Natural killer cell treated with Interleukin-12 subunit alpha and Interleukin-12 subunit beta and Interleukin-15 and Interleukin-18, amount 100 ng/mL, for 72 hours (primary cell): ENCODE measurements at regions not wholly inside any gene's neighbourhood (a gene's known extent, or its start where the extent isn't known, plus 50 kb on each side); places are given as distances from the start of the nearest gene placed in this dataset.

ENCODE experiments used
- ATAC-seq, 2 donors: fragments of 150-1000 bp; cut with Tn5 transposase in 1 of 2; sonication (Bioruptor Pico), chemical (Tn5 transposase) in 1 of 2; 2 replicates each; pipeline ENCODE4 v1.10.0; 2021
- DNase-seq: peaks from one replicate; pipeline ENCODE4 v3.0.0; 2022; ENCODE audit warnings: low spot score
- H3K27ac Mint-ChIP-seq, 2 donors: 1 replicate in 1 of 2; 2 replicates in 1 of 2; pipeline ENCODE4 v1.8.0; 2022; ENCODE audit warnings: mixed read lengths in 2 of 2, mild to moderate bottlenecking in 1 of 2, moderate library complexity in 1 of 2
- H3K27me3 Mint-ChIP-seq, 2 donors: 1 replicate in 1 of 2; 2 replicates in 1 of 2; pipeline ENCODE4 v1.8.0; 2022; ENCODE audit warnings: mixed read lengths in 2 of 2
- H3K36me3 Mint-ChIP-seq: one replicate; pipeline ENCODE4 v1.8.0; 2022; ENCODE audit warnings: mixed read lengths
- H3K4me1 Mint-ChIP-seq, 2 donors: 1 replicate in 1 of 2; 2 replicates in 1 of 2; pipeline ENCODE4 v1.8.0; 2022; ENCODE audit warnings: low read depth in 2 of 2, mixed read lengths in 2 of 2, mild to moderate bottlenecking in 1 of 2
- H3K4me3 Mint-ChIP-seq: one replicate; pipeline ENCODE4 v1.8.0; 2022; ENCODE audit warnings: mixed read lengths
- H3K9me3 Mint-ChIP-seq: 2 replicates; pipeline ENCODE4 v1.8.0; 2022; ENCODE audit warnings: mixed read lengths

DNA sequence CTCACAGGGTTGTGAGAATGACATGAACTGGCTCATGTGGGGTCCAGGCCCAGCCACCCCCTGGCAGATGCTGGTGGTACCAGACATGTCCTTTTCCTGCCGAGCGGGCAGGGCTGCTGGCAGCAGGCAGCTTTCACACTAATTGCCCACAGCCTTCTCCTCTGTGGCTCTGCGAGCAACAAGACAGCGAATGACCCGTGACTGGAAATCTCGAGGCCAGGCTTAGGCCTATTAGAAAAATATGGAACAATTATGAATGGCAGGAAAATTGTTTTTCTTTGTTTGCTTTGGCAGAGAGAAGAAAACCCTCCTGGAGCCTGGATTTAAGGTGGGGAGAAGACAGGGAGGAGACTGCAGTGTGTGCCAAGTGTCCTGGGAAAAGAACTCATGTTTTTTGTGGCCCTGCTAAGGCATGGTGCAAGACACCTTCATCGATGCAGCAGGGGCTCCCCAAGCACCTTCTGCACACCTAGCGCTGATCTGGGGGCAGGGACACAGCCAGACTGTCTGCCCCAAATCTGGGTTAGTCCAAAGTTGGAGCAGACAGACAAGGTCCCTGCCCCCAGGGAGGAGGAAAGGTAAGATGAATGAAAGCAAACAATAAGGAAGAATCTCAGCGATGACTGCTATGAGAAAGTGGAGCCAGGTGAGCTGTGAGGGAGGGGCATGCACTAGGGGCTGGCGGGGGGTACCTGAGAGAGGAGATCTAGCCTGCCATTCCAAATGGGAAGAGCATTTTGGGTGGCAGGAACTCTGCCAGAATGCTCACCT is 193.8 kb upstream of the TLE3 start:
- Mint-ChIP-seq H3K27me3 (peaks cover 61 to 67% of the 10 kb centered on the region in 2 donors), H3K4me1 (no peaks in the 10 kb centered on the region), H3K9me3 (no peaks in the 10 kb centered on the region), H3K36me3 (no peaks in the 10 kb centered on the region), H3K27ac (no peak overlapping the region), H3K4me3 (no peak overlapping the region)
- ATAC-seq: no peak
- no peak for DNase-seq

GRCh38 chr15:70290708-70291107 is 193.0 kb upstream of the TLE3 start:
- no peaks in the 10 kb centered on the region for H3K36me3 Mint-ChIP-seq
- H3K4me3 Mint-ChIP-seq: no peak overlapping the region
- H3K27me3 Mint-ChIP-seq: peaks cover 56 to 62% of the 10 kb centered on the region in 2 donors
- DNase-seq: no peak
- H3K9me3 Mint-ChIP-seq: no peaks in the 10 kb centered on the region
- no peaks in the 10 kb centered on the region for H3K4me1 Mint-ChIP-seq
- no peak for ATAC-seq
- no peak overlapping the region for H3K27ac Mint-ChIP-seq

DNA sequence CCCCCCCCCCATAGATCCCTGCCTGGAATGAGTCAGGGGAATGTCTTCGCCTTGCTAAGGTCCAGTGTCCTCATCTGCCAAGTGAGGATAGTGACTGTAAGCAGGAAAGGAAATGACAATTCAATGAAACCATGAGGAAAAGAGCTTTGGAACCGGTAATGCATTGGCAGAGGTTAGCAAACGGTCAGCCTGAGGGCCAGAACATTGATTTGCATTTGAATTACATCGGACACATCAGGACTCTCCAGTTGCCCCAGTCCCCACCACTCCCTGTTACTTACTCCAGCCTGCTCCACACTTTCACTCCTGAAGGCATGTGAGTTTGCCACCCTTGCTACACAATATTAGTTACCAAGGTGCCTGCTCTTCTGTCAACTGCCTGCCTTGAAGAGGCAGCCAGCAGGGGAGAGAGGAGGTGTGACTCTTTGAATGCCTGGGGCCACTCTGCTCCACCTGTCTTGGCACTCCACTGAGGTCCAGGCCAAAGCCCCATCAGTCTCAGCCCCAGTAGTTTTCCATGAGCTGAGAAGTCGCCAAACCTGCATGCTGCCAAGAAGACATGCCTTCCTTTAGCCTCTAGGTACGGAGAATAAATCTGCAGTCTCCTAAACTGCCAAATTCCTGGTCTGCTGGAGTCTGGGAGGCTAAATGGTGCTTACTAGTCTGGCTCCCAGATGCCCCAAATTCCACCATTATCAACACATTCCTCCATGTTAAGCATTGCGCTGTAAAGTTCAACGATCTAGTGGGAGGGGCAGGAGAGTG is 191.7 kb upstream of the TLE3 start:
- Mint-ChIP-seq H3K36me3 (no peaks in the 10 kb centered on the region), H3K9me3 (no peaks in the 10 kb centered on the region), H3K27ac (no peak overlapping the region), H3K27me3 (peaks cover 51 to 58% of the 10 kb centered on the region in 2 donors), H3K4me3 (no peak overlapping the region), H3K4me1 (peaks cover 0 to 3% of the 10 kb centered on the region in 2 donors)
- DNase-seq (no peak), ATAC-seq (no peak)

DNA sequence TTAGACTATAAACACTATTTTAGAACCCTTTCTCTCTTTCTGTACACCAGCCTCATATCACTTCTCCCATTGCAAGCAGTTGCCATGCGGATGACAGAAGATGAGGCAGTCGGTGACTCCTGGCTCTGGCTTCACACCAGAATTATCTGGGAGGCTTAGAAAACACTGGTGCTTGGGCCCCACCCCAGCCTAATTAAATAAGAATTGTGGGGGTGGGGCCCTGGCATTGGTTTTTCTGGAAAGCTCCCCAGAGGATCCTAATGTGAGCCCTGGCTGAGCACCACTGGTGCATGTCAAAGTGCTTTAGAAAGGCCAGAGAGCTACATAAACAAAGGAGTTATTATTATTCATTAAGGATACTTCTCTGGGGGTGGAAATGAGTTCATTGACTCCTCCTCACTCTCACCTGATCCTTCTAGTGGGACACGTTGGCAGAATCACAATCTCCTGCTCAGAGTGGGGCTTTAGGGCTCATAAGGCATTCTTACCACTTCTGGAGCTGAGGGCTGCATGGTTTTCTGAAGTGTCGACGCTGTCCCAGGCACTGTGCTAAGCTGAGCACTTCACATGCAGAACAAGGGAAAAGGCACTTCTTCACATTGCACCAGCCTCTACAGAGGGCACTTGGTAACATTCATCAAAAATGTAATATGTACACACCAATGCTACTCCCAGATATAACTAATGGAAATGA is 188.5 kb upstream of the TLE3 start:
- Mint-ChIP-seq H3K27me3 (peaks cover 48 to 50% of the 10 kb centered on the region in 2 donors), H3K36me3 (no peaks in the 10 kb centered on the region), H3K4me1 (peaks cover 0 to 3% of the 10 kb centered on the region in 2 donors), H3K27ac (no peak overlapping the region), H3K9me3 (no peaks in the 10 kb centered on the region), H3K4me3 (no peak overlapping the region)
- ATAC-seq: no peak
- DNase-seq: no peak

GRCh38 chr15:70284438-70285214 is 186.9 kb upstream of the TLE3 start:
- no peak for DNase-seq
- H3K4me1 Mint-ChIP-seq: peaks cover 0 to 3% of the 10 kb centered on the region in 2 donors
- H3K27me3 Mint-ChIP-seq: peaks cover 36 to 40% of the 10 kb centered on the region in 2 donors
- no peaks in the 10 kb centered on the region for H3K9me3 Mint-ChIP-seq
- H3K36me3 Mint-ChIP-seq: no peaks in the 10 kb centered on the region
- no peak overlapping the region for H3K27ac Mint-ChIP-seq
- ATAC-seq: no peak
- no peak overlapping the region for H3K4me3 Mint-ChIP-seq

- Mint-ChIP-seq H3K9me3 (no peaks in the 10 kb centered on the region), H3K4me3 (no peak overlapping the region), H3K36me3 (no peaks in the 10 kb centered on the region), H3K27ac (peak overlapping the region in 1 of 2 donors; percentile 8), H3K27me3 (peaks cover 33% of the 10 kb centered on the region in 2 donors), H3K4me1 (peaks cover 0 to 3% of the 10 kb centered on the region in 2 donors)
- DNase-seq: peak; percentile 34
- no peak for ATAC-seq
These were observed 185.8 kb upstream of the TLE3 start for GRCh38 chr15:70283511-70283910.

DNA sequence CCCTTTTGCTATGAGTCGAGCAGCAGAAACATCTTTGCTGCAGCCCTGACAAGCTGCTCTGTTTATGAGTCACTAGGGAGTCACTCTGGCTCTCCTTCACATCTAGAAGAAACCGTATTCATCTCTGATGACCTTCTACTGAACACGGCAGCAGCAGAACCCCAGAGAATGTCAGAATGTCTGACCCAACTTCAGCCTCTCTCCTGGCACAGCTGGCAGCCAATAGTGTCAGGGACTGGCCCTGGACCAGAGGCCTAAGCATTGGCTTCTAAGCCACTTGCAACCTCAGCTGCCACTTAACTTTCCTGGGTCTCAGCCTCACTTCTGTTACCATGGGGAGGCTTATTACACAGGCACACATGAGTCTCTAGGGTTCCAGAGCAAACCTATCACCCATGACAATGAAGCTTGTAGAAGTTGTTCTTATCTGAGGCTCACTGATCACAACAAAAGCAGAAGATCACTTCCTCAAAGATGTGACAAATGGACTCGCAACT is 184.1 kb upstream of the TLE3 start:
- Mint-ChIP-seq H3K4me1 (peaks cover 0 to 6% of the 10 kb centered on the region in 2 donors), H3K4me3 (no peak overlapping the region), H3K27me3 (peaks cover 34 to 40% of the 10 kb centered on the region in 2 donors), H3K27ac (no peak overlapping the region), H3K9me3 (no peaks in the 10 kb centered on the region), H3K36me3 (no peaks in the 10 kb centered on the region)
- peak in 1 of 2 donors; percentile 65 for ATAC-seq
- DNase-seq: peak; percentile 31

DNA sequence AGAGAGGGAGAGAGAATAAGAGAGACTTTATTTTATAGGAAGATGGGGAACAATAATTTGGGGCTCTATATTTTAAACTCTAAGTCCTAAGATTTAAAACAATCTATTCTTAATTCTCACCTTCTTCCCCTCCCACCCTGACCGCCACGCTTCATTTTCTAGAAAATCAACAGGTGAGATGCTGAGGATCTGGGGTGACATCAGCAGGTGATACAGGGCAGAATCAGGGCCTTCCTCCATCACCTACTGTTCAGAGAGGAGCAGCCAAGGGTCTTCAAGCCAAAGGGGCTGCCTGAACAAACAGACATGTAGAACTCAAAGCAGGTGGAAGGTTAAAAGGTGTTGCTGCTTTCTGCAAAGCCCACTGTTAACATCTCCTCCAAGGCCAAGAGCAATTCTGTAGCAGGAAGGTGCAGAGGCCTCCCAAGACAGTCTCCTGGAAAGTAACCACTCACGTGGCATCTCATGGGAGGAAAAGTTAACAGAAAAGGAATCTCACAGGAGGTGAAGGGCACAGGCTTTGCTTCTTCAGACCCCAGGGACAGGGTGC is 183.6 kb upstream of the TLE3 start:
- DNase-seq (peak; percentile 25), ATAC-seq (no peak)
- H3K36me3 Mint-ChIP-seq: no peaks in the 10 kb centered on the region
- no peak overlapping the region for H3K27ac Mint-ChIP-seq
- no peak overlapping the region for H3K4me3 Mint-ChIP-seq
- peaks cover 34 to 43% of the 10 kb centered on the region in 2 donors for H3K27me3 Mint-ChIP-seq
- H3K4me1 Mint-ChIP-seq: peaks cover 0 to 6% of the 10 kb centered on the region in 2 donors
- H3K9me3 Mint-ChIP-seq: no peaks in the 10 kb centered on the region

GRCh38 chr15:70280781-70281180 is 183.1 kb upstream of the TLE3 start:
- no peak overlapping the region for H3K4me3 Mint-ChIP-seq
- ATAC-seq: no peak
- no peaks in the 10 kb centered on the region for H3K9me3 Mint-ChIP-seq
- peaks cover 0 to 6% of the 10 kb centered on the region in 2 donors for H3K4me1 Mint-ChIP-seq
- no peak overlapping the region for H3K27ac Mint-ChIP-seq
- H3K36me3 Mint-ChIP-seq: no peaks in the 10 kb centered on the region
- H3K27me3 Mint-ChIP-seq: peaks cover 33 to 43% of the 10 kb centered on the region in 2 donors
- peak; percentile 10 for DNase-seq

- ATAC-seq (no peak), DNase-seq (peak; percentile 20)
- H3K27me3 Mint-ChIP-seq: peaks cover 33 to 42% of the 10 kb centered on the region in 2 donors
- H3K4me1 Mint-ChIP-seq: peaks cover 0 to 2% of the 10 kb centered on the region in 2 donors
- no peaks in the 10 kb centered on the region for H3K36me3 Mint-ChIP-seq
- H3K4me3 Mint-ChIP-seq: no peak overlapping the region
- no peak overlapping the region for H3K27ac Mint-ChIP-seq
- H3K9me3 Mint-ChIP-seq: no peaks in the 10 kb centered on the region
These were observed 181.4 kb upstream of the TLE3 start for GRCh38 chr15:70279096-70279495.

GRCh38 chr15:70278644-70279043 is 180.9 kb upstream of the TLE3 start:
- Mint-ChIP-seq H3K27ac (no peak overlapping the region), H3K4me1 (peaks cover 0 to 2% of the 10 kb centered on the region in 2 donors), H3K36me3 (no peaks in the 10 kb centered on the region), H3K9me3 (no peaks in the 10 kb centered on the region), H3K4me3 (no peak overlapping the region), H3K27me3 (peaks cover 33 to 42% of the 10 kb centered on the region in 2 donors)
- peak; percentile 54 for DNase-seq
- no peak for ATAC-seq

- no peak overlapping the region for H3K27ac Mint-ChIP-seq
- no peak for ATAC-seq
- no peaks in the 10 kb centered on the region for H3K9me3 Mint-ChIP-seq
- no peak overlapping the region for H3K4me3 Mint-ChIP-seq
- DNase-seq: peak; percentile 31
- peaks cover 26 to 38% of the 10 kb centered on the region in 2 donors for H3K27me3 Mint-ChIP-seq
- H3K4me1 Mint-ChIP-seq: peaks cover 0 to 2% of the 10 kb centered on the region in 2 donors
- H3K36me3 Mint-ChIP-seq: no peaks in the 10 kb centered on the region
These were observed 179.8 kb upstream of the TLE3 start for GRCh38 chr15:70277556-70277955.

DNA sequence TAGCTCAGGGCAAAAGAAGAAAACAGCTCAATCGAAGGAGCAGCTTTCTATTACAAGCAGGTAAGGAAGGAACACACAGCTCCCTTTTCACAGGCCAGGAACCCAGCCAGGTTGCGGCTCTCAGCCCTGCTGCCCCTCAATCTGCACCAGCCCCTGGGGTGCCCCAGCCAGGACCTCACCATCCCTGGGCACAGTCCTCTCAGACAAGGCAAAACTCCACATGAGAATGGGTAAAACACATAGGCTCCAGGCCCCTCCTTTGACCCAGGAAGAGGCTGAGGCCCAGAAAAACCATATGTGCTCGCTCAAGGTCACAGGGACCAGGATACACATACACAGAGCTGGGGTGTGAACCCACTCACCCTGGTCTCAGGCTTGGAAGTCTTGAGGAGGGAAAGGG is 178.7 kb upstream of the TLE3 start:
- no peaks in the 10 kb centered on the region for H3K9me3 Mint-ChIP-seq
- no peak overlapping the region for H3K27ac Mint-ChIP-seq
- ATAC-seq (no peak), DNase-seq (peak; percentile 16)
- no peaks in the 10 kb centered on the region for H3K36me3 Mint-ChIP-seq
- peaks cover 0 to 5% of the 10 kb centered on the region in 2 donors for H3K4me1 Mint-ChIP-seq
- no peak overlapping the region for H3K4me3 Mint-ChIP-seq
- H3K27me3 Mint-ChIP-seq: peaks cover 25 to 40% of the 10 kb centered on the region in 2 donors
